ENCODE measurements at regions not wholly inside any gene's neighbourhood (a gene's known extent, or its start where the extent isn't known, plus 50 kb on each side); places are given as distances from the start of the nearest gene placed in this dataset.

DNA sequence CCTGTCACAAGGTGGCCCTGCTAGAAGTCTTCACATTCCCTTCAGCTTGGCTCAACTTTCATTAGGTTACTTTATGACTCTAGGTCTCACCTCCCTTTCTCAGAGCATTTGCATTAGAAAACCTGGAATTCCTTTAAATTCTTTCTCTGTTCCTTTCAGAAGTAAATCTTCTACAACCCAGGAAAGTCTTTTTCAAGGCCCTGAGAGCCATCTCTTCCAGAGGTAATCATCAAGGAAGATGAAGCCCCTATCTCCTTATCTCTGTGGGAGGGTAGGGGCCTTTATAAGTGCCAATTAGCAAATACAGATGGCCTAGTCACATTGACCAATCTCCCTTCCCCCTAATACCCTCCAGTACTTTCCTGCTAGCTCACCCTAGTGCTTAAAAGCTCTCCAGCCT lies 848.0 kb upstream of the FAM98A start (continued):
- TF ChIP-seq, protein P1, sequence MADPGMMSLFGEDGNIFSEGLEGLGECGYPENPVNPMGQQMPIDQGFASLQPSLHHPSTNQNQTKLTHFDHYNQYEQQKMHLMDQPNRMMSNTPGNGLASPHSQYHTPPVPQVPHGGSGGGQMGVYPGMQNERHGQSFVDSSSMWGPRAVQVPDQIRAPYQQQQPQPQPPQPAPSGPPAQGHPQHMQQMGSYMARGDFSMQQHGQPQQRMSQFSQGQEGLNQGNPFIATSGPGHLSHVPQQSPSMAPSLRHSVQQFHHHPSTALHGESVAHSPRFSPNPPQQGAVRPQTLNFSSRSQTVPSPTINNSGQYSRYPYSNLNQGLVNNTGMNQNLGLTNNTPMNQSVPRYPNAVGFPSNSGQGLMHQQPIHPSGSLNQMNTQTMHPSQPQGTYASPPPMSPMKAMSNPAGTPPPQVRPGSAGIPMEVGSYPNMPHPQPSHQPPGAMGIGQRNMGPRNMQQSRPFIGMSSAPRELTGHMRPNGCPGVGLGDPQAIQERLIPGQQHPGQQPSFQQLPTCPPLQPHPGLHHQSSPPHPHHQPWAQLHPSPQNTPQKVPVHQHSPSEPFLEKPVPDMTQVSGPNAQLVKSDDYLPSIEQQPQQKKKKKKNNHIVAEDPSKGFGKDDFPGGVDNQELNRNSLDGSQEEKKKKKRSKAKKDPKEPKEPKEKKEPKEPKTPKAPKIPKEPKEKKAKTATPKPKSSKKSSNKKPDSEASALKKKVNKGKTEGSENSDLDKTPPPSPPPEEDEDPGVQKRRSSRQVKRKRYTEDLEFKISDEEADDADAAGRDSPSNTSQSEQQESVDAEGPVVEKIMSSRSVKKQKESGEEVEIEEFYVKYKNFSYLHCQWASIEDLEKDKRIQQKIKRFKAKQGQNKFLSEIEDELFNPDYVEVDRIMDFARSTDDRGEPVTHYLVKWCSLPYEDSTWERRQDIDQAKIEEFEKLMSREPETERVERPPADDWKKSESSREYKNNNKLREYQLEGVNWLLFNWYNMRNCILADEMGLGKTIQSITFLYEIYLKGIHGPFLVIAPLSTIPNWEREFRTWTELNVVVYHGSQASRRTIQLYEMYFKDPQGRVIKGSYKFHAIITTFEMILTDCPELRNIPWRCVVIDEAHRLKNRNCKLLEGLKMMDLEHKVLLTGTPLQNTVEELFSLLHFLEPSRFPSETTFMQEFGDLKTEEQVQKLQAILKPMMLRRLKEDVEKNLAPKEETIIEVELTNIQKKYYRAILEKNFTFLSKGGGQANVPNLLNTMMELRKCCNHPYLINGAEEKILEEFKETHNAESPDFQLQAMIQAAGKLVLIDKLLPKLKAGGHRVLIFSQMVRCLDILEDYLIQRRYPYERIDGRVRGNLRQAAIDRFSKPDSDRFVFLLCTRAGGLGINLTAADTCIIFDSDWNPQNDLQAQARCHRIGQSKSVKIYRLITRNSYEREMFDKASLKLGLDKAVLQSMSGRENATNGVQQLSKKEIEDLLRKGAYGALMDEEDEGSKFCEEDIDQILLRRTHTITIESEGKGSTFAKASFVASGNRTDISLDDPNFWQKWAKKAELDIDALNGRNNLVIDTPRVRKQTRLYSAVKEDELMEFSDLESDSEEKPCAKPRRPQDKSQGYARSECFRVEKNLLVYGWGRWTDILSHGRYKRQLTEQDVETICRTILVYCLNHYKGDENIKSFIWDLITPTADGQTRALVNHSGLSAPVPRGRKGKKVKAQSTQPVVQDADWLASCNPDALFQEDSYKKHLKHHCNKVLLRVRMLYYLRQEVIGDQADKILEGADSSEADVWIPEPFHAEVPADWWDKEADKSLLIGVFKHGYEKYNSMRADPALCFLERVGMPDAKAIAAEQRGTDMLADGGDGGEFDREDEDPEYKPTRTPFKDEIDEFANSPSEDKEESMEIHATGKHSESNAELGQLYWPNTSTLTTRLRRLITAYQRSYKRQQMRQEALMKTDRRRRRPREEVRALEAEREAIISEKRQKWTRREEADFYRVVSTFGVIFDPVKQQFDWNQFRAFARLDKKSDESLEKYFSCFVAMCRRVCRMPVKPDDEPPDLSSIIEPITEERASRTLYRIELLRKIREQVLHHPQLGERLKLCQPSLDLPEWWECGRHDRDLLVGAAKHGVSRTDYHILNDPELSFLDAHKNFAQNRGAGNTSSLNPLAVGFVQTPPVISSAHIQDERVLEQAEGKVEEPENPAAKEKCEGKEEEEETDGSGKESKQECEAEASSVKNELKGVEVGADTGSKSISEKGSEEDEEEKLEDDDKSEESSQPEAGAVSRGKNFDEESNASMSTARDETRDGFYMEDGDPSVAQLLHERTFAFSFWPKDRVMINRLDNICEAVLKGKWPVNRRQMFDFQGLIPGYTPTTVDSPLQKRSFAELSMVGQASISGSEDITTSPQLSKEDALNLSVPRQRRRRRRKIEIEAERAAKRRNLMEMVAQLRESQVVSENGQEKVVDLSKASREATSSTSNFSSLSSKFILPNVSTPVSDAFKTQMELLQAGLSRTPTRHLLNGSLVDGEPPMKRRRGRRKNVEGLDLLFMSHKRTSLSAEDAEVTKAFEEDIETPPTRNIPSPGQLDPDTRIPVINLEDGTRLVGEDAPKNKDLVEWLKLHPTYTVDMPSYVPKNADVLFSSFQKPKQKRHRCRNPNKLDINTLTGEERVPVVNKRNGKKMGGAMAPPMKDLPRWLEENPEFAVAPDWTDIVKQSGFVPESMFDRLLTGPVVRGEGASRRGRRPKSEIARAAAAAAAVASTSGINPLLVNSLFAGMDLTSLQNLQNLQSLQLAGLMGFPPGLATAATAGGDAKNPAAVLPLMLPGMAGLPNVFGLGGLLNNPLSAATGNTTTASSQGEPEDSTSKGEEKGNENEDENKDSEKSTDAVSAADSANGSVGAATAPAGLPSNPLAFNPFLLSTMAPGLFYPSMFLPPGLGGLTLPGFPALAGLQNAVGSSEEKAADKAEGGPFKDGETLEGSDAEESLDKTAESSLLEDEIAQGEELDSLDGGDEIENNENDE (IDR thresholded peaks at IDR 0.05; ENCODE audit: insufficient replicate concordance, low read length) = peak; percentile 77
- peak; percentile 61; the same call in 1 of the 2 replicates for TF ChIP-seq POU5F1 (IDR thresholded peaks at IDR 0.05; ENCODE audit: low read depth, low read length)
- TF ChIP-seq YY1 (IDR thresholded peaks at IDR 0.05; ENCODE audit: low read depth, low read length) = no peak
- no peak for TF ChIP-seq BRCA1 (IDR thresholded peaks at IDR 0.05; ENCODE audit: low read depth, low read length)
- TF ChIP-seq JUN (IDR thresholded peaks at IDR 0.05; ENCODE audit: low read depth, low read length) = no peak
- TF ChIP-seq NANOG (IDR thresholded peaks at IDR 0.05; ENCODE audit: insufficient read depth, low read depth, low read length, poor library complexity, severe bottlenecking) = no peak
- no peak for TF ChIP-seq CEBPB (IDR thresholded peaks at IDR 0.05; ENCODE audit: low read depth, low read length)
- TF ChIP-seq GABPA (IDR thresholded peaks at IDR 0.05; ENCODE audit: borderline replicate concordance, insufficient read depth, low read length) = no peak
- TF ChIP-seq TEAD4 (IDR thresholded peaks at IDR 0.05; ENCODE audit: low read depth, low read length) = peak; percentile 82

Data from H1 (cell line).